ENCODE measurements at regions not wholly inside any gene's neighbourhood (a gene's known extent, or its start where the extent isn't known, plus 50 kb on each side); places are given as distances from the start of the nearest gene placed in this dataset.

DNA sequence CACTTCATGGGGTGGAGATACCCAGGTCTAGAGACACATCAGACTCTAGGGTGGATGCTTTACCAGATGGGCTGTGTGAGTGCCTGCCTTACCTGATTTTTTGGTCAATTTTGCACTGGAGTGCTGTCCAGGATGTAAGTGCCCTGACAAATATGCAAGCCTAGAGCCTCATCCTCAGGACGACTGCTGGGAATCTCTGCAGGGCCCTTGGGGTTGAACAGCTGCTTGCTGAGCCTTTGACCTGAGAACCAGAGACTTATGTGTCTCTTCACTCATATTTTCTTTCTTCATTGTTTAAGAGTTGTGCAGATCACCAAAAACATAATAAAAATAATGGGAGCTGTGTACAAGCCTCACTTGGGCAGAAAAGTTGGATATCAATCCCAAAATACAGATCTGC lies 551.5 kb upstream of the ATP2B1 start:
- TF ChIP-seq, protein P1, sequence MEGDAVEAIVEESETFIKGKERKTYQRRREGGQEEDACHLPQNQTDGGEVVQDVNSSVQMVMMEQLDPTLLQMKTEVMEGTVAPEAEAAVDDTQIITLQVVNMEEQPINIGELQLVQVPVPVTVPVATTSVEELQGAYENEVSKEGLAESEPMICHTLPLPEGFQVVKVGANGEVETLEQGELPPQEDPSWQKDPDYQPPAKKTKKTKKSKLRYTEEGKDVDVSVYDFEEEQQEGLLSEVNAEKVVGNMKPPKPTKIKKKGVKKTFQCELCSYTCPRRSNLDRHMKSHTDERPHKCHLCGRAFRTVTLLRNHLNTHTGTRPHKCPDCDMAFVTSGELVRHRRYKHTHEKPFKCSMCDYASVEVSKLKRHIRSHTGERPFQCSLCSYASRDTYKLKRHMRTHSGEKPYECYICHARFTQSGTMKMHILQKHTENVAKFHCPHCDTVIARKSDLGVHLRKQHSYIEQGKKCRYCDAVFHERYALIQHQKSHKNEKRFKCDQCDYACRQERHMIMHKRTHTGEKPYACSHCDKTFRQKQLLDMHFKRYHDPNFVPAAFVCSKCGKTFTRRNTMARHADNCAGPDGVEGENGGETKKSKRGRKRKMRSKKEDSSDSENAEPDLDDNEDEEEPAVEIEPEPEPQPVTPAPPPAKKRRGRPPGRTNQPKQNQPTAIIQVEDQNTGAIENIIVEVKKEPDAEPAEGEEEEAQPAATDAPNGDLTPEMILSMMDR (IDR thresholded peaks at IDR 0.05; ENCODE audit: low read depth, low read length): no peak
- TF ChIP-seq EZH2phosphoT487 (IDR thresholded peaks at IDR 0.05; ENCODE audit: low read depth): no peak
